H9 (cell line): ENCODE measurements at regions not wholly inside any gene's neighbourhood (a gene's known extent, or its start where the extent isn't known, plus 50 kb on each side); places are given as distances from the start of the nearest gene placed in this dataset.

Experiments used
- DNase-seq: peaks from one replicate; pipeline ENCODE4 v3.0.0-alpha.2; 2017
- H2AFZ ChIP-seq: one replicate; pipeline ENCODE4 v1.6.1; 2013; ENCODE audit warnings: mild to moderate bottlenecking, low read length, control low read depth, moderate library complexity
- H2AK5ac ChIP-seq: 2 replicates; pipeline ENCODE4 v1.6.1; 2013; ENCODE audit warnings: low read length, control low read depth, mixed read lengths; ENCODE audit not compliant: insufficient read length
- H2BK120ac ChIP-seq: one replicate; pipeline ENCODE4 v1.6.1; 2013; ENCODE audit warnings: low read depth, mild to moderate bottlenecking, low read length, control low read depth, inconsistent platforms; ENCODE audit not compliant: poor library complexity, severe bottlenecking
- H2BK12ac ChIP-seq: 2 replicates; pipeline ENCODE4 v1.6.1; 2013; ENCODE audit warnings: low read length, control low read depth, mixed read lengths, low read depth; ENCODE audit not compliant: insufficient read length
- H2BK15ac ChIP-seq: 2 replicates; pipeline ENCODE4 v1.6.1; 2013; ENCODE audit warnings: low read depth, low read length, control low read depth
- H2BK20ac ChIP-seq: one replicate; pipeline ENCODE4 v1.6.1; 2013; ENCODE audit warnings: low read depth, mild to moderate bottlenecking, low read length, control low read depth, inconsistent platforms; ENCODE audit not compliant: poor library complexity, severe bottlenecking
- H2BK5ac ChIP-seq: 2 replicates; pipeline ENCODE4 v1.6.1; 2013; ENCODE audit warnings: low read length, control low read depth, mixed read lengths; ENCODE audit not compliant: insufficient read length
- H3K14ac ChIP-seq: 2 replicates; pipeline ENCODE4 v1.6.1; 2013; ENCODE audit warnings: low read length, control low read depth; ENCODE audit not compliant: insufficient read depth
- H3K18ac ChIP-seq: 2 replicates; pipeline ENCODE4 v1.6.1; 2013; ENCODE audit warnings: low read depth, mild to moderate bottlenecking, mixed read lengths, low read length, control low read depth; ENCODE audit not compliant: insufficient read length
- H3K23ac ChIP-seq: 2 replicates; pipeline ENCODE4 v1.6.1; 2013; ENCODE audit warnings: low read length, control low read depth, mixed read lengths, low read depth; ENCODE audit not compliant: insufficient read length
- H3K23me2 ChIP-seq: 2 replicates; pipeline ENCODE4 v1.6.1; 2013; ENCODE audit warnings: low read depth, mild to moderate bottlenecking, mixed read lengths, low read length, control low read depth; ENCODE audit not compliant: insufficient read length, poor library complexity, severe bottlenecking
- H3K27ac ChIP-seq: 2 replicates; pipeline ENCODE4 v1.5.1; 2013; ENCODE audit warnings: low read length, control low read depth, mixed read lengths, low read depth; ENCODE audit not compliant: insufficient read length
- H3K27me3 ChIP-seq: 2 replicates; pipeline ENCODE4 v1.6.1; 2013; ENCODE audit warnings: low read length, control low read depth, inconsistent platforms; ENCODE audit not compliant: insufficient read depth
- H3K4ac ChIP-seq: 2 replicates; pipeline ENCODE4 v1.6.1; 2013; ENCODE audit warnings: low read depth, mild to moderate bottlenecking, control low read depth, inconsistent platforms, low read length, moderate library complexity
- H3K4me1 ChIP-seq: 2 replicates; pipeline ENCODE4 v1.6.1; 2013; ENCODE audit warnings: low read length, control low read depth, inconsistent platforms; ENCODE audit not compliant: insufficient read depth
- H3K4me2 ChIP-seq: 2 replicates; pipeline ENCODE4 v1.6.1; 2013; ENCODE audit warnings: low read length, control low read depth, mixed read lengths; ENCODE audit not compliant: insufficient read length, insufficient read depth
- H3K56ac ChIP-seq: 2 replicates; pipeline ENCODE4 v1.6.1; 2013; ENCODE audit warnings: low read depth, mild to moderate bottlenecking, mixed read lengths, low read length, control low read depth; ENCODE audit not compliant: insufficient read length
- H3K79me1 ChIP-seq: 2 replicates; pipeline ENCODE4 v1.6.1; 2013; ENCODE audit warnings: low read depth, mild to moderate bottlenecking, moderate library complexity, low read length, control low read depth, inconsistent platforms; ENCODE audit not compliant: insufficient read depth, poor library complexity, severe bottlenecking
- H3K79me2 ChIP-seq: 2 replicates; pipeline ENCODE4 v1.6.1; 2013; ENCODE audit warnings: low read length, control low read depth, inconsistent platforms; ENCODE audit not compliant: insufficient read depth
- H3K9ac ChIP-seq: 2 replicates; pipeline ENCODE4 v1.6.1; 2013; ENCODE audit warnings: low read length, control low read depth, mixed read lengths; ENCODE audit not compliant: insufficient read length; ENCODE audit errors: extremely low read depth
- H3K9me3 ChIP-seq: one replicate; pipeline ENCODE4 v1.6.1; 2013; ENCODE audit warnings: low read depth, low read length, inconsistent platforms; ENCODE audit not compliant: control insufficient read depth
- H3T11ph ChIP-seq: one replicate; pipeline ENCODE4 v1.6.1; 2013; ENCODE audit warnings: mild to moderate bottlenecking, low read length, control low read depth, inconsistent platforms
- H4K20me1 ChIP-seq: one replicate; pipeline ENCODE4 v1.6.1; 2013; ENCODE audit not compliant: control insufficient read depth, insufficient read length, insufficient read depth
- H4K5ac ChIP-seq: 2 replicates; pipeline ENCODE4 v1.6.1; 2013; ENCODE audit warnings: low read depth, mild to moderate bottlenecking, mixed read lengths, low read length, control low read depth; ENCODE audit not compliant: insufficient read length
- H4K8ac ChIP-seq: replicated peaks from 2 replicates; pipeline ENCODE4 v1.6.1; 2013; ENCODE audit warnings: low read length, control low read depth, mixed read lengths, low read depth; ENCODE audit not compliant: insufficient read length
- H4K91ac ChIP-seq: 2 replicates; pipeline ENCODE4 v1.6.1; 2013; ENCODE audit warnings: low read depth, mild to moderate bottlenecking, moderate library complexity, mixed read lengths, low read length, control low read depth; ENCODE audit not compliant: insufficient read length
- H3K27ac Mint-ChIP-seq, 3 experiments: 2 replicates in 2 of 3; 3 replicates in 1 of 3; pipeline ENCODE4 v1.8.0; 2020 to 2021; ENCODE audit warnings: mixed read lengths in 3 of 3, mild to moderate bottlenecking in 1 of 3, moderate library complexity in 1 of 3
- H3K27me3 Mint-ChIP-seq: 2 replicates; pipeline ENCODE4 v1.8.0; 2021; ENCODE audit warnings: low read depth, mild to moderate bottlenecking, moderate library complexity, mixed read lengths
- H3K36me3 Mint-ChIP-seq, 3 experiments: 2 replicates in 2 of 3; 3 replicates in 1 of 3; pipeline ENCODE4 v1.8.0; 2020 to 2021; ENCODE audit warnings: low read depth in 3 of 3, mixed read lengths in 3 of 3; ENCODE audit not compliant: insufficient read depth in 1 of 3
- H3K4me1 Mint-ChIP-seq, 2 experiments: 2 replicates each; pipeline ENCODE4 v1.8.0; 2020; ENCODE audit warnings: mixed read lengths in 2 of 2
- H3K4me3 Mint-ChIP-seq, 2 experiments: 2 replicates in 1 of 2; 3 replicates in 1 of 2; pipeline ENCODE4 v1.8.0; 2020 to 2021; ENCODE audit warnings: mild to moderate bottlenecking in 2 of 2, mixed read lengths in 2 of 2, moderate library complexity in 1 of 2
- H3K9me3 Mint-ChIP-seq, 2 experiments: 2 replicates in 1 of 2; 3 replicates in 1 of 2; pipeline ENCODE4 v1.8.0; 2020; ENCODE audit warnings: mild to moderate bottlenecking in 2 of 2, mixed read lengths in 2 of 2, moderate library complexity in 1 of 2
- CTCF ChIP-seq: fragments of 200-600 bp; sonication (generic); conservative IDR thresholded peaks from 3 replicates; pipeline ENCODE4 v1.8.0; 2021; ENCODE audit warnings: antibody characterized with exemption, mild to moderate bottlenecking
- WGBS: extraction: QIAGEN DNeasy Blood & Tissue Kit; methylation state at CpG from one replicate; pipeline ENCODE4 v1.1.7; 2013; ENCODE audit warnings: missing lambda C conversion rate, low lambda C conversion rate, mixed read lengths; ENCODE audit not compliant: insufficient read length; ENCODE audit errors: extremely low coverage; 5-methylcytosine and 5-hydroxymethylcytosine counted together

- H3K18ac ChIP-seq = no peak overlapping the region
Observed at GRCh38 chr4:130510661-130511060, 1414.7 kb downstream of the C4orf33 start.

More at GRCh38 chr4:130510661-130511060, 1414.7 kb downstream of the C4orf33 start:
- Histone ChIP-seq H2AK5ac (no peak overlapping the region), H4K91ac (no peak overlapping the region), H3K27me3 (no peaks in the 10 kb centered on the region), H3K9ac (no peak overlapping the region), H4K8ac (no peak overlapping the region), H3K27ac (no peak overlapping the region), H3K23me2 (no peaks in the 10 kb centered on the region), H2AFZ (no peak overlapping the region), H3K56ac (no peak overlapping the region), H3K4me1 (no peaks in the 10 kb centered on the region), H3K14ac (no peak overlapping the region), H3K79me1 (no peaks in the 10 kb centered on the region), H3K4me2 (no peak overlapping the region), H2BK12ac (no peak overlapping the region), H2BK15ac (no peak overlapping the region), H2BK5ac (no peak overlapping the region), H3T11ph (no peak overlapping the region), H4K20me1 (no peaks in the 10 kb centered on the region), H2BK20ac (no peak overlapping the region), H4K5ac (no peak overlapping the region), H2BK120ac (no peak overlapping the region), H3K79me2 (no peaks in the 10 kb centered on the region), H3K23ac (no peak overlapping the region), H3K9me3 (no peaks in the 10 kb centered on the region), H3K4ac (no peak overlapping the region)
- Mint-ChIP-seq H3K9me3 (no peaks in the 10 kb centered on the region; a peak in 2 of 5 replicates), H3K4me1 (no peaks in the 10 kb centered on the region), H3K4me3 (no peak overlapping the region), H3K36me3 (no peaks in the 10 kb centered on the region; a peak in 1 of 7 replicates), H3K27me3 (no peaks in the 10 kb centered on the region), H3K27ac (no peak overlapping the region)
- WGBS = no CpG with 5 or more reads among the region's 3 CpGs
- TF ChIP-seq CTCF = no peak
- no peak for DNase-seq
